Transverse colon (tissue), 4 donors: ENCODE measurements at regions not wholly inside any gene's neighbourhood (a gene's known extent, or its start where the extent isn't known, plus 50 kb on each side); places are given as distances from the start of the nearest gene placed in this dataset.

Source experiments
- DNase-seq: peaks from one replicate; pipeline ENCODE4 v3.0.0-alpha.2; 2019
- H3K27ac ChIP-seq, 4 donors: fragments of 200-600 bp; sonication (generic); 2 replicates each; pipeline ENCODE4 v1.5.1; 2016 to 2018; ENCODE audit warnings: inconsistent platforms in 4 of 4
- H3K27me3 ChIP-seq: fragments of 200-600 bp; sonication (generic); 2 replicates; pipeline ENCODE4 v1.5.1; 2017; ENCODE audit warnings: inconsistent platforms
- H3K36me3 ChIP-seq, 4 donors: fragments of 200-600 bp; sonication (generic); 2 replicates each; pipeline ENCODE4 v1.5.1; 2017 to 2019; ENCODE audit warnings: inconsistent platforms in 4 of 4
- H3K4me1 ChIP-seq, 4 donors: fragments of 200-600 bp; sonication (generic); 2 replicates each; pipeline ENCODE4 v1.5.1; 2017 to 2020; ENCODE audit warnings: inconsistent platforms in 4 of 4
- H3K4me3 ChIP-seq, 4 donors: fragments of 200-600 bp; sonication (generic); 1 replicate in 1 of 4; 2 replicates in 3 of 4; pipeline versions ENCODE4 v1.5.1 to v1.6.1; 2017 to 2019; ENCODE audit warnings: inconsistent platforms in 4 of 4
- H3K9me3 ChIP-seq, 2 donors: fragments of 200-600 bp; sonication (generic); 2 replicates each; pipeline ENCODE4 v1.5.1; 2017 to 2019; ENCODE audit warnings: inconsistent platforms in 2 of 2
- EP300 ChIP-seq: sonication (generic); formaldehyde crosslinking; IDR thresholded peaks from one replicate; pipeline ENCODE4 v1.6.1; 2017; ENCODE audit warnings: antibody characterized with exemption, low read depth
- POLR2A ChIP-seq: fragments of 450-650 bp; IDR thresholded peaks from one replicate; pipeline ENCODE4 v1.6.1; 2016; ENCODE audit warnings: antibody characterized with exemption, mild to moderate bottlenecking, moderate library complexity
- POLR2AphosphoS5 ChIP-seq, 3 donors: sonication (generic); formaldehyde crosslinking; IDR thresholded peaks; one replicate each; pipeline ENCODE4 v1.6.1; 2016; ENCODE audit warnings: antibody characterized with exemption in 3 of 3
- whole genome bisulfite sequencing, 2 donors: methylation state at CpG; one replicate each; pipeline ENCODE4 v1.1.5; 2018; ENCODE audit warnings: low coverage in 1 of 2; 5-methylcytosine and 5-hydroxymethylcytosine counted together
- in situ Hi-C, 4 donors: fragments of 200-750 bp; cut with MboI; loops; one replicate each; pipeline versions ENCODE4 v1.15.0 to v1.15.1; 2017; ENCODE audit warnings: low sequenced_read_pairs in 3 of 4, low pct_ligation_motif_present in 1 of 4, low pct_unique_long_range_greater_than_20kb in 1 of 4
- intact Hi-C: fragments of 100-400 bp; cut with DNase I; formaldehyde crosslinking; loops from one replicate; pipeline ENCODE4 v1.15.1; 2023; ENCODE audit warnings: low total_unique reads
- TF ChIP-seq, protein P1 (sequence below), 5 experiments: fragments of 200-600 bp in 3 of 5; fragments of 450-650 bp in 2 of 5; sonication (generic) in 3 of 5; IDR thresholded peaks; 1 replicate in 2 of 5; 2 replicates in 3 of 5; pipeline ENCODE4 v1.5.1; 2016 to 2017; ENCODE audit warnings: antibody characterized with exemption in 5 of 5, inconsistent platforms in 3 of 5, mild to moderate bottlenecking in 2 of 5, moderate library complexity in 1 of 5

DNA sequence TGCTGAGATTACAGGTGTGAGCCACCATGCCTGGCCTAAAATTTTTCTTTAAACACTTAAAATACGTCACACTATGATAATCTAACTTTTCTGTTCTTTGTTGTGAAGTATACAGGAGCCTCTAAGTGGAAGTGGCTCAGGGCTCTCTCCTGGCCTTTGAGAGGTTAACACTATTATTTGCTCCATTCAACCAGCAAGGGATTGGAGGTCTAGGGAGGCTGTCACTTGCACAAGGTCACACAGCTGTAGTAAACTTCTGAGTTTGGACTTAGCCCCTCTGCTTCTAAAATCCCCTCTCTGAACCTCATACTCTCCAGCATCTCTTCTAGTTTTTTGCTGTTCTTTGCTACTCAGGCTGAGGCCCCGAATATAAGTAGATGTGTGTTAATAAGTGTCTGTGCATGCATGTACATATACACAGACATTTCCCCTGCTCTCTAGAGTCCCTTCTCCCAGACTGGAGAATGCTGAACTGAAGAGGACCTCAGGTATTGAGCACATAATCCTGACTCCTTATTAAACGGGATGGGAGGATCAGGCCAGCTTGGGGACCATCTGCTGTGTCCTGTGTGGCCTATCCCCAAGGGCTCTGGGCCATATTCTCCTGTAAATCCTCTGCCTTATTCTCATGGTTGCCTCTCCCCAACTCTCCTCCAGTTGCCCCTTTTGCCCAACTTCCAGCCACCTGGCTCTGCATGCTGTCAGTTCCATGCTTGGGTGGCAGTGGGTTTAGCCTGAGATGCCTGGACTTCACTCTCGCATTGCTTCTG is 87.0 kb upstream of the SPRY4 start:
- in situ Hi-C loops (no loop called here), intact Hi-C loops (no loop called here)
- Histone ChIP-seq H3K4me3 (no peak overlapping the region), H3K4me1 (no peaks in the 10 kb centered on the region), H3K9me3 (no peaks in the 10 kb centered on the region), H3K27ac (no peak overlapping the region), H3K36me3 (no peaks in the 10 kb centered on the region), H3K27me3 (no peaks in the 10 kb centered on the region)
- TF ChIP-seq, protein P1, sequence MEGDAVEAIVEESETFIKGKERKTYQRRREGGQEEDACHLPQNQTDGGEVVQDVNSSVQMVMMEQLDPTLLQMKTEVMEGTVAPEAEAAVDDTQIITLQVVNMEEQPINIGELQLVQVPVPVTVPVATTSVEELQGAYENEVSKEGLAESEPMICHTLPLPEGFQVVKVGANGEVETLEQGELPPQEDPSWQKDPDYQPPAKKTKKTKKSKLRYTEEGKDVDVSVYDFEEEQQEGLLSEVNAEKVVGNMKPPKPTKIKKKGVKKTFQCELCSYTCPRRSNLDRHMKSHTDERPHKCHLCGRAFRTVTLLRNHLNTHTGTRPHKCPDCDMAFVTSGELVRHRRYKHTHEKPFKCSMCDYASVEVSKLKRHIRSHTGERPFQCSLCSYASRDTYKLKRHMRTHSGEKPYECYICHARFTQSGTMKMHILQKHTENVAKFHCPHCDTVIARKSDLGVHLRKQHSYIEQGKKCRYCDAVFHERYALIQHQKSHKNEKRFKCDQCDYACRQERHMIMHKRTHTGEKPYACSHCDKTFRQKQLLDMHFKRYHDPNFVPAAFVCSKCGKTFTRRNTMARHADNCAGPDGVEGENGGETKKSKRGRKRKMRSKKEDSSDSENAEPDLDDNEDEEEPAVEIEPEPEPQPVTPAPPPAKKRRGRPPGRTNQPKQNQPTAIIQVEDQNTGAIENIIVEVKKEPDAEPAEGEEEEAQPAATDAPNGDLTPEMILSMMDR (IDR thresholded peaks at IDR 0.05) = no peak
- TF ChIP-seq POLR2AphosphoS5 (IDR thresholded peaks at IDR 0.05) (no peak), EP300 (no peak), POLR2A (no peak)
- WGBS, 2 donors = 77 to 94% methylated on average over 2 to 4 of the region's 4 CpGs
- no peak for DNase-seq

DNA sequence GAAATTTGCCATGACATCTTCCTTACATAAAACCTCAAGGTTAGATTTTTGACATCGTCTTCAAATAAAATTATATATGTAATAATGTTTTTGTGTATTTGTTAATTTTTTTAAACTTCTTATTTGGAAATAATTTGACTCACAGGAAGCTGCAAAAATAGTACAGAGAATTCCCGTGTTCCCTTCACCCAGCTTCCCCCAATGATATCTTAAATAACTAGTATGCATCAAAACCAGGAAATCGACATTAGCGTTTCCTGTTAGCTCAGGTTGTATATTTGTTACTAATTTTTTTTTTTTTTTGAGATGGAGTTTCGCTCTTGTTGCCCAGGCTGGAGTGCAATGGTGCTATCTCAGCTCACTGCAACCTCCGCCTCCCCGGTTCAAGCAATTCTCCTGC is 86.3 kb upstream of the SPRY4 start:
- no peak overlapping the region for H3K27ac ChIP-seq
- no peaks in the 10 kb centered on the region for H3K36me3 ChIP-seq
- no peak for DNase-seq
- no peaks in the 10 kb centered on the region for H3K4me1 ChIP-seq
- H3K4me3 ChIP-seq = no peak overlapping the region
- in situ Hi-C loops = no loop called here
- 91 to 93% methylated on average over 3 to 7 of the region's 7 CpGs for WGBS, 2 donors
- TF ChIP-seq POLR2AphosphoS5 (IDR thresholded peaks at IDR 0.05) (no peak), EP300 (no peak), POLR2A (no peak)
- TF ChIP-seq, protein P1 (IDR thresholded peaks at IDR 0.05) = no peak
- no peaks in the 10 kb centered on the region for H3K27me3 ChIP-seq
- no peaks in the 10 kb centered on the region for H3K9me3 ChIP-seq
- intact Hi-C loops = no loop called here

DNA sequence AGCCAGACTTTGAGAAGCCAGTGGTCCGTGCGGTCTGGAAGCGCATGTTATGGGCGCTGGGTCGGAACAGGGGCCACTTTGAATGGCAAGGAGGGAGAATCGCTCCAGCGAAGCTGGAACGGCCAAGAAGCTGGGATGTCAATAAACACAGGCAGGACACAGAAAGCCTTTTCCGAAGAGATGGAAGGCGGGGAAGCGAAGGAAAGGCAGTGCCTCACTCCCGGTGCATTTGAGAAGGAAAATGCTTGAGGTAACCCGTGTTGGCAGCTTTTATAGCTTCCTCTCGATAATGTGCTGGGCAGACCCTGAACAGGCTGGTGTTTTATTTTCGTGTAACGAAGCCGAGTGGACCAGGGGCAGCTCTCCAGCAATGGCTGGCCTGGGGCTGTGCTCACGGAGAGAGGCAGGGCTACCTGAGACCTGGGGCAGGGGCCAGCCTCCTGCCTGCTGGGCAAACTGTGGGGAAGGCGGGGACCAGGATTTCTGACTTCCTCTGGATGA is 84.2 kb upstream of the SPRY4 start:
- no peaks in the 10 kb centered on the region for H3K27me3 ChIP-seq
- in situ Hi-C loops = no loop called here
- 69 to 90% methylated on average over 8 to 19 of the region's 19 CpGs for WGBS, 2 donors
- no peak overlapping the region for H3K27ac ChIP-seq
- DNase-seq = no peak
- no peaks in the 10 kb centered on the region for H3K36me3 ChIP-seq
- TF ChIP-seq, protein P1 (IDR thresholded peaks at IDR 0.05) = no peak
- no peak for TF ChIP-seq POLR2AphosphoS5 (IDR thresholded peaks at IDR 0.05)
- no peak for TF ChIP-seq EP300
- no peak for TF ChIP-seq POLR2A
- no peak overlapping the region for H3K4me3 ChIP-seq
- intact Hi-C loops = loop anchor here (10.0 kb wide), 1 partner anchor 96 kb away; no protein-coding TSS in a partner anchor
- H3K9me3 ChIP-seq = no peaks in the 10 kb centered on the region
- no peaks in the 10 kb centered on the region for H3K4me1 ChIP-seq

DNA sequence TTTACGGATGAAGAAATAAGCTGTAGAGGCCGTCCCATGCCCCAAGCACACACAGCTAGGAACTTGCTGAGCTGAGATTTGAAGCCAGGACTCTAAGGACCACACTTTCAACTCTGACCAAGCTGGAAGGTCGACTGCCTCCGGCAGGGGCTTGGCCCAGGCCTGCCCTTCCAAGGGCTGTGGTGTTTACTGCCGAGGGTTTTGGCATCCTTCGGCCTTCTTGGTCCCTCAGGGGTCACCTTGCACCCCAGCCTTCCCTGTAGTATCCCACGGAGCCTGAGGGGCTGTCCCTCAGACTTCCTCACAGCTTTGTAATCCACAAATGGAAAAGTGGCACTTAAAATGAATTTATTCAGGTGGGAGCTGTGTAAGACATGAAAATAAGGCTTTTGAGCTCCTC is 83.7 kb upstream of the SPRY4 start:
- no peak overlapping the region for H3K4me3 ChIP-seq
- 80 to 83% methylated on average over 3 to 7 of the region's 7 CpGs for WGBS, 2 donors
- DNase-seq = no peak
- TF ChIP-seq EP300 (no peak), POLR2A (no peak), POLR2AphosphoS5 (IDR thresholded peaks at IDR 0.05) (no peak)
- TF ChIP-seq, protein P1 (IDR thresholded peaks at IDR 0.05) = no peak
- intact Hi-C loops = loop anchor here (10.0 kb wide), 1 partner anchor 96 kb away; no protein-coding TSS in a partner anchor
- H3K9me3 ChIP-seq = no peaks in the 10 kb centered on the region
- H3K27me3 ChIP-seq = no peaks in the 10 kb centered on the region
- no peaks in the 10 kb centered on the region for H3K36me3 ChIP-seq
- no peaks in the 10 kb centered on the region for H3K4me1 ChIP-seq
- H3K27ac ChIP-seq = no peak overlapping the region
- in situ Hi-C loops = no loop called here
